GM23338 (cell line): ENCODE measurements at regions not wholly inside any gene's neighbourhood (a gene's known extent, or its start where the extent isn't known, plus 50 kb on each side); places are given as distances from the start of the nearest gene placed in this dataset.

Experiments used
- ATAC-seq: fragments of 200-7000 bp; cut with Tn5 transposase; 3 replicates; pipeline ENCODE4 v1.9.1; 2020
- DNase-seq: peaks from one replicate; pipeline ENCODE4 v3.0.0-alpha.2; 2015; ENCODE audit warnings: low spot score
- H2AFZ ChIP-seq: fragments of 200-600 bp; sonication (generic); 2 replicates; pipeline ENCODE4 v1.8.0; 2016; ENCODE audit warnings: antibody characterized with exemption, mild to moderate bottlenecking, moderate library complexity
- H3F3A ChIP-seq: fragments of 200-600 bp; sonication (generic); replicated peaks from 2 replicates; pipeline ENCODE4 v1.8.0; 2017; ENCODE audit warnings: antibody characterized with exemption, mixed run types, low read depth
- H3K27ac ChIP-seq: fragments of 200-600 bp; sonication (generic); 2 replicates; pipeline ENCODE4 v1.6.1; 2016; ENCODE audit warnings: low read depth
- H3K27me3 ChIP-seq: fragments of 200-600 bp; sonication (generic); 2 replicates; pipeline ENCODE4 v1.8.0; 2016; ENCODE audit warnings: mild to moderate bottlenecking, mixed run types, moderate library complexity; ENCODE audit not compliant: insufficient read depth
- H3K36me3 ChIP-seq: fragments of 200-600 bp; sonication (generic); 2 replicates; pipeline ENCODE4 v1.8.0; 2016; ENCODE audit warnings: mild to moderate bottlenecking; ENCODE audit not compliant: insufficient read depth
- H3K4me1 ChIP-seq: fragments of 200-600 bp; sonication (generic); 2 replicates; pipeline ENCODE4 v1.8.0; 2016; ENCODE audit warnings: mild to moderate bottlenecking, moderate library complexity; ENCODE audit not compliant: insufficient read depth
- H3K4me2 ChIP-seq: fragments of 200-600 bp; sonication (generic); 2 replicates; pipeline ENCODE4 v1.7.1; 2017; ENCODE audit warnings: mixed run types
- H3K4me3 ChIP-seq: fragments of 200-600 bp; sonication (generic); 2 replicates; pipeline ENCODE4 v1.6.1; 2016; ENCODE audit warnings: mixed run types
- H3K79me2 ChIP-seq: fragments of 200-600 bp; sonication (generic); replicated peaks from 2 replicates; pipeline ENCODE4 v1.8.0; 2017; ENCODE audit warnings: mild to moderate bottlenecking; ENCODE audit not compliant: insufficient read depth
- H3K9me2 ChIP-seq: fragments of 200-600 bp; sonication (generic); 2 replicates; pipeline ENCODE4 v1.8.0; 2017; ENCODE audit not compliant: insufficient read depth
- H4K20me1 ChIP-seq: fragments of 200-600 bp; sonication (generic); replicated peaks from 2 replicates; pipeline ENCODE4 v1.8.0; 2017; ENCODE audit warnings: mild to moderate bottlenecking; ENCODE audit not compliant: insufficient read depth
- H3K27ac Mint-ChIP-seq: 2 replicates; pipeline ENCODE4 v1.8.0; 2020; ENCODE audit warnings: inconsistent platforms, mild to moderate bottlenecking, moderate library complexity, mixed read lengths
- H3K27me3 Mint-ChIP-seq: 3 replicates; pipeline ENCODE4 v1.8.0; 2022; ENCODE audit warnings: low read depth, mild to moderate bottlenecking, moderate library complexity, mixed read lengths, inconsistent platforms; ENCODE audit not compliant: insufficient read depth, poor library complexity
- H3K36me3 Mint-ChIP-seq: 3 replicates; pipeline ENCODE4 v1.8.0; 2021; ENCODE audit warnings: low read depth, mild to moderate bottlenecking, inconsistent platforms, moderate library complexity, mixed read lengths
- H3K4me1 Mint-ChIP-seq: 3 replicates; pipeline ENCODE4 v1.8.0; 2020; ENCODE audit warnings: mild to moderate bottlenecking, inconsistent platforms, mixed read lengths
- H3K4me3 Mint-ChIP-seq: 3 replicates; pipeline ENCODE4 v1.8.0; 2021; ENCODE audit warnings: moderate library complexity, mild to moderate bottlenecking, inconsistent platforms, mixed read lengths
- H3K9me3 Mint-ChIP-seq: 3 replicates; pipeline ENCODE4 v1.8.0; 2020; ENCODE audit warnings: moderate library complexity, mild to moderate bottlenecking, inconsistent platforms, mixed read lengths
- CREB1 ChIP-seq: fragments of 250-450 bp; sonication (Bioruptor Pico); IDR thresholded peaks from 2 replicates; pipeline ENCODE4 v1.5.0; 2020; ENCODE audit warnings: low read depth, mild to moderate bottlenecking, moderate library complexity
- CTCF ChIP-seq, 2 experiments: fragments of 200-600 bp in 1 of 2; sonication (generic) in 1 of 2; conservative IDR thresholded peaks; 2 replicates each; pipeline versions ENCODE4 v1.5.1 to v1.6.1; 2016 to 2017; ENCODE audit warnings: antibody characterized with exemption in 2 of 2, low read depth in 2 of 2, mild to moderate bottlenecking in 2 of 2, moderate library complexity in 1 of 2
- EZH2 ChIP-seq: fragments of 200-600 bp; sonication (generic); IDR thresholded peaks from one replicate; pipeline ENCODE4 v1.8.0; 2017; ENCODE audit warnings: antibody characterized with exemption, mild to moderate bottlenecking, low read depth; ENCODE audit not compliant: unreplicated experiment
- JUNB ChIP-seq: IDR thresholded peaks from one replicate; pipeline ENCODE4 v1.6.1; 2016; ENCODE audit warnings: antibody characterized with exemption; ENCODE audit not compliant: unreplicated experiment
- NANOG ChIP-seq: IDR thresholded peaks from 2 replicates; pipeline ENCODE4 v1.6.1; 2016; ENCODE audit warnings: antibody characterized with exemption, borderline replicate concordance
- POLR2AphosphoS5 ChIP-seq: IDR thresholded peaks from 2 replicates; pipeline ENCODE4 v1.6.1; 2016; ENCODE audit warnings: antibody characterized with exemption, low read depth
- STAT1 ChIP-seq: IDR thresholded peaks from one replicate; pipeline ENCODE4 v1.6.1; 2016; ENCODE audit warnings: antibody characterized with exemption; ENCODE audit not compliant: unreplicated experiment
- ZNF114 ChIP-seq: fragments of 250-450 bp; sonication (Bioruptor Pico); IDR thresholded peaks from 2 replicates; pipeline ENCODE4 v1.5.0; 2020; ENCODE audit warnings: mild to moderate bottlenecking, moderate library complexity
- ZNF331 ChIP-seq: fragments of 250-450 bp; sonication (Bioruptor Pico); IDR thresholded peaks from 2 replicates; pipeline ENCODE4 v1.5.0; 2020; ENCODE audit warnings: low read depth, mild to moderate bottlenecking, moderate library complexity
- ZNF462 ChIP-seq: fragments of 250-450 bp; sonication (Bioruptor Pico); IDR thresholded peaks from 2 replicates; pipeline ENCODE4 v1.5.0; 2020; ENCODE audit warnings: mild to moderate bottlenecking, moderate library complexity
- TF ChIP-seq, protein P1 (sequence below): IDR thresholded peaks from 2 replicates; pipeline ENCODE4 v1.6.1; 2016; ENCODE audit warnings: antibody characterized with exemption
- TF ChIP-seq, protein P2 (sequence below): IDR thresholded peaks from one replicate; pipeline ENCODE4 v1.6.1; 2018; ENCODE audit warnings: antibody characterized with exemption; ENCODE audit not compliant: unreplicated experiment

DNA sequence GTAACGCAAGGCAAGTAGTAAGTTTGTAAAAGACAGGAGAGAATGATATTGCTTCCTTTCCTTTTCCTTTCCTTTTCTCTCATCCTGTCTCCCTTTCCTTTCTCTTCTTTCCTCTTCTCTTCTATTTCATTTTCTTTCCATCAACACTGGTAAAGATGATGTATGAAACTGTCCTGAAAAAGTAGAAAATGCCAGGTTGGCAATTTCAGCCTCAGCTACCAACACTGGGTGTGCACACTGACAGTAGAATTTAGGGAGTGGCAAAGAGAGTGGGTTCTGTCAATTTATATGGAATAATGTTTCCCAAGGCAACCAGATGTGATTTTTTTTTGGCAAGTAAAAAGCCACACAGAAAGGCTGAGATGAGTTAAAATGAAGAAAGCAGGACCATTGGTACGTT, 155.7 kb upstream of the ZRANB2 start:
- no peaks in the 10 kb centered on the region for H3F3A ChIP-seq
- no peaks in the 10 kb centered on the region for H3K36me3 ChIP-seq
- no peak overlapping the region for H3K4me3 Mint-ChIP-seq
- H4K20me1 ChIP-seq = no peaks in the 10 kb centered on the region
- no peak for TF ChIP-seq CTCF (conservative IDR thresholded peaks at IDR 0.05; ENCODE audit: low read depth in 2 of 2)
- TF ChIP-seq, protein P1, sequence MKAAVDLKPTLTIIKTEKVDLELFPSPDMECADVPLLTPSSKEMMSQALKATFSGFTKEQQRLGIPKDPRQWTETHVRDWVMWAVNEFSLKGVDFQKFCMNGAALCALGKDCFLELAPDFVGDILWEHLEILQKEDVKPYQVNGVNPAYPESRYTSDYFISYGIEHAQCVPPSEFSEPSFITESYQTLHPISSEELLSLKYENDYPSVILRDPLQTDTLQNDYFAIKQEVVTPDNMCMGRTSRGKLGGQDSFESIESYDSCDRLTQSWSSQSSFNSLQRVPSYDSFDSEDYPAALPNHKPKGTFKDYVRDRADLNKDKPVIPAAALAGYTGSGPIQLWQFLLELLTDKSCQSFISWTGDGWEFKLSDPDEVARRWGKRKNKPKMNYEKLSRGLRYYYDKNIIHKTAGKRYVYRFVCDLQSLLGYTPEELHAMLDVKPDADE = no peak
- no peak for TF ChIP-seq ZNF462 (CRISPR knock-in tag)
- TF ChIP-seq NANOG = no peak
- TF ChIP-seq EZH2 = no peak
- TF ChIP-seq, protein P2, sequence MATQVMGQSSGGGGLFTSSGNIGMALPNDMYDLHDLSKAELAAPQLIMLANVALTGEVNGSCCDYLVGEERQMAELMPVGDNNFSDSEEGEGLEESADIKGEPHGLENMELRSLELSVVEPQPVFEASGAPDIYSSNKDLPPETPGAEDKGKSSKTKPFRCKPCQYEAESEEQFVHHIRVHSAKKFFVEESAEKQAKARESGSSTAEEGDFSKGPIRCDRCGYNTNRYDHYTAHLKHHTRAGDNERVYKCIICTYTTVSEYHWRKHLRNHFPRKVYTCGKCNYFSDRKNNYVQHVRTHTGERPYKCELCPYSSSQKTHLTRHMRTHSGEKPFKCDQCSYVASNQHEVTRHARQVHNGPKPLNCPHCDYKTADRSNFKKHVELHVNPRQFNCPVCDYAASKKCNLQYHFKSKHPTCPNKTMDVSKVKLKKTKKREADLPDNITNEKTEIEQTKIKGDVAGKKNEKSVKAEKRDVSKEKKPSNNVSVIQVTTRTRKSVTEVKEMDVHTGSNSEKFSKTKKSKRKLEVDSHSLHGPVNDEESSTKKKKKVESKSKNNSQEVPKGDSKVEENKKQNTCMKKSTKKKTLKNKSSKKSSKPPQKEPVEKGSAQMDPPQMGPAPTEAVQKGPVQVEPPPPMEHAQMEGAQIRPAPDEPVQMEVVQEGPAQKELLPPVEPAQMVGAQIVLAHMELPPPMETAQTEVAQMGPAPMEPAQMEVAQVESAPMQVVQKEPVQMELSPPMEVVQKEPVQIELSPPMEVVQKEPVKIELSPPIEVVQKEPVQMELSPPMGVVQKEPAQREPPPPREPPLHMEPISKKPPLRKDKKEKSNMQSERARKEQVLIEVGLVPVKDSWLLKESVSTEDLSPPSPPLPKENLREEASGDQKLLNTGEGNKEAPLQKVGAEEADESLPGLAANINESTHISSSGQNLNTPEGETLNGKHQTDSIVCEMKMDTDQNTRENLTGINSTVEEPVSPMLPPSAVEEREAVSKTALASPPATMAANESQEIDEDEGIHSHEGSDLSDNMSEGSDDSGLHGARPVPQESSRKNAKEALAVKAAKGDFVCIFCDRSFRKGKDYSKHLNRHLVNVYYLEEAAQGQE = no peak
- TF ChIP-seq POLR2AphosphoS5 = no peak
- no peak for TF ChIP-seq JUNB
- no peak for TF ChIP-seq ZNF114 (CRISPR knock-in tag)
- TF ChIP-seq CREB1 (CRISPR knock-in tag) = no peak
- TF ChIP-seq ZNF331 = no peak
- no peak for TF ChIP-seq STAT1
- no peak overlapping the region for H2AFZ ChIP-seq
- H3K4me1 ChIP-seq = peaks cover under 1% of the 10 kb centered on the region; the same call in 1 of the 2 replicates
- H3K27ac Mint-ChIP-seq = no peak overlapping the region
- H3K9me2 ChIP-seq = no peaks in the 10 kb centered on the region
- peaks cover 4% of the 10 kb centered on the region for H3K27me3 Mint-ChIP-seq
- ATAC-seq (no peak), DNase-seq (no peak)
- H3K4me2 ChIP-seq = no peak overlapping the region
- H3K79me2 ChIP-seq = no peaks in the 10 kb centered on the region
- peaks cover 34% of the 10 kb centered on the region for H3K4me1 Mint-ChIP-seq
- no peak overlapping the region for H3K4me3 ChIP-seq
- no peak overlapping the region for H3K27ac ChIP-seq
- H3K27me3 ChIP-seq = no peaks in the 10 kb centered on the region
- H3K9me3 Mint-ChIP-seq = no peaks in the 10 kb centered on the region
- no peaks in the 10 kb centered on the region for H3K36me3 Mint-ChIP-seq
